Transverse colon (tissue), 4 donors: ENCODE measurements at regions not wholly inside any gene's neighbourhood (a gene's known extent, or its start where the extent isn't known, plus 50 kb on each side); places are given as distances from the start of the nearest gene placed in this dataset.

Experiments
- CTCF ChIP-seq, 5 experiments: fragments of 200-600 bp in 3 of 5; fragments of 450-650 bp in 2 of 5; sonication (generic) in 3 of 5; IDR thresholded peaks; 1 replicate in 2 of 5; 2 replicates in 3 of 5; pipeline ENCODE4 v1.5.1; 2016 to 2017; ENCODE audit warnings: antibody characterized with exemption in 5 of 5, inconsistent platforms in 3 of 5, mild to moderate bottlenecking in 2 of 5, moderate library complexity in 1 of 5
- POLR2A ChIP-seq: fragments of 450-650 bp; IDR thresholded peaks from one replicate; pipeline ENCODE4 v1.6.1; 2016; ENCODE audit warnings: antibody characterized with exemption, mild to moderate bottlenecking, moderate library complexity
- POLR2AphosphoS5 ChIP-seq, 3 donors: sonication (generic); formaldehyde crosslinking; IDR thresholded peaks; one replicate each; pipeline ENCODE4 v1.6.1; 2016; ENCODE audit warnings: antibody characterized with exemption in 3 of 3

GRCh38 chr21:16159971-16160350 lies 430.2 kb downstream of the USP25 start:
- TF ChIP-seq POLR2AphosphoS5 (IDR thresholded peaks at IDR 0.05) (no peak), CTCF (IDR thresholded peaks at IDR 0.05) (no peak), POLR2A (no peak)
